Eye (tissue), 1 donor: ENCODE measurements at regions not wholly inside any gene's neighbourhood (a gene's known extent, or its start where the extent isn't known, plus 50 kb on each side); places are given as distances from the start of the nearest gene placed in this dataset.
"Not testable (repeated sequence)": the region's sequence is repeated elsewhere in the genome, so short reads cannot be mapped to it uniquely, and the experiment has no call there.

Experiments used
- DNase-seq: peaks from one replicate; pipeline ENCODE4 v3.0.0-alpha.2; 2015

GRCh38 chr7:24057243-24057642 lies 226.7 kb upstream of the NPY start:
- DNase-seq = no peak

GRCh38 chr7:24058953-24059352 lies 225.0 kb upstream of the NPY start:
- DNase-seq = no peak

- DNase-seq = no peak
Observed at GRCh38 chr7:24059775-24060174, 224.2 kb upstream of the NPY start.

GRCh38 chr7:24063721-24064120 lies 220.3 kb upstream of the NPY start:
- DNase-seq = no peak

- DNase-seq = no peak
Observed at GRCh38 chr7:24069751-24070150, 214.2 kb upstream of the NPY start.

- DNase-seq = no peak
Observed at GRCh38 chr7:24073651-24074420, 210.2 kb upstream of the NPY start.

- no peak for DNase-seq
Observed at GRCh38 chr7:24075426-24075810, 208.6 kb upstream of the NPY start.

GRCh38 chr7:24082826-24083225 lies 201.2 kb upstream of the NPY start:
- no peak for DNase-seq

GRCh38 chr7:24102988-24103387 lies 181.0 kb upstream of the NPY start:
- DNase-seq = no peak

- peak; percentile 1 for DNase-seq
Observed at GRCh38 chr7:24108906-24109376, 175.0 kb upstream of the NPY start.

GRCh38 chr7:24110056-24110455 lies 173.9 kb upstream of the NPY start:
- peak; percentile 60 for DNase-seq

- no peak for DNase-seq
Observed at GRCh38 chr7:24113506-24113905, 170.5 kb upstream of the NPY start.

GRCh38 chr7:24115661-24116060 lies 168.3 kb upstream of the NPY start:
- DNase-seq = no peak

- not testable (repeated sequence) for DNase-seq
Observed at GRCh38 chr7:24117903-24118499, 166.0 kb upstream of the NPY start.

GRCh38 chr7:24119852-24120251 lies 164.1 kb upstream of the NPY start:
- DNase-seq = no peak

GRCh38 chr7:24123076-24123475 lies 160.9 kb upstream of the NPY start:
- no peak for DNase-seq

GRCh38 chr7:24125765-24126164 lies 158.2 kb upstream of the NPY start:
- DNase-seq = no peak

- no peak for DNase-seq
Observed at GRCh38 chr7:24127930-24128329, 156.1 kb upstream of the NPY start.

- DNase-seq = no peak
Observed at GRCh38 chr7:24129597-24129996, 154.4 kb upstream of the NPY start.

- no peak for DNase-seq
Observed at GRCh38 chr7:24130631-24131030, 153.4 kb upstream of the NPY start.

GRCh38 chr7:24133691-24134090 lies 150.3 kb upstream of the NPY start:
- no peak for DNase-seq

GRCh38 chr7:24134535-24134934 lies 149.5 kb upstream of the NPY start:
- no peak for DNase-seq

- DNase-seq = no peak
Observed at GRCh38 chr7:24135003-24135817, 148.8 kb upstream of the NPY start.

- DNase-seq = no peak
Observed at GRCh38 chr7:24137338-24137737, 146.7 kb upstream of the NPY start.
